SK-N-SH (cell line): ENCODE measurements at regions not wholly inside any gene's neighbourhood (a gene's known extent, or its start where the extent isn't known, plus 50 kb on each side); places are given as distances from the start of the nearest gene placed in this dataset.
A peak's percentile ranks its signal among the peaks of the same experiment; 100 is the strongest.

ENCODE experiments used
- CTCF ChIA-PET: fragments of 300-600, 350-600 bp; formaldehyde crosslinking; extraction: SDS; loops from one replicate; lab custom pipeline; 2021; lab: Yijun Ruan, JAX
- POLR2A ChIA-PET: fragments of 350-600 bp; sonication (Branson Sonifier 250); formaldehyde crosslinking; extraction: SDS; loops from one replicate; lab custom pipeline; 2020; ENCODE audit warnings: antibody characterized with exemption, inconsistent platforms; lab: Yijun Ruan, JAX
- DNase-seq: peaks from one replicate; pipeline ENCODE4 v3.0.0; 2012
- H2AFZ ChIP-seq: fragments of 200-600 bp; sonication (generic); 2 replicates; pipeline ENCODE4 v1.8.1; 2016; ENCODE audit warnings: antibody characterized with exemption, mild to moderate bottlenecking, low read depth
- H3F3A ChIP-seq: fragments of 200-600 bp; sonication (generic); replicated peaks from 2 replicates; pipeline ENCODE3; 2016; ENCODE audit warnings: antibody characterized with exemption, mild to moderate bottlenecking; ENCODE audit not compliant: insufficient read depth
- H3K27ac ChIP-seq, 2 experiments: fragments of 200-500 bp in 1 of 2; fragments of 200-600 bp in 1 of 2; sonication (Bioruptor generic) in 1 of 2; sonication (generic), shearing (Covaris generic) in 1 of 2; 2 replicates each; pipeline versions ENCODE4 v1.5.1 to v1.6.1; 2014 to 2016; ENCODE audit warnings: low read depth in 2 of 2, inconsistent platforms in 1 of 2, low read length in 1 of 2, mild to moderate bottlenecking in 1 of 2, mixed read lengths in 1 of 2
- H3K27me3 ChIP-seq: fragments of 200-600 bp; sonication (generic), shearing (Covaris generic); 2 replicates; pipeline ENCODE4 v1.6.1; 2016; ENCODE audit warnings: mixed run types; ENCODE audit not compliant: insufficient read depth
- H3K36me3 ChIP-seq, 2 experiments: fragments of 200-500 bp in 1 of 2; fragments of 200-600 bp in 1 of 2; sonication (Bioruptor generic) in 1 of 2; sonication (generic) in 1 of 2; replicated peaks in 1 of 2; 2 replicates each; pipeline versions ENCODE3 to v1.5.1; 2014 to 2016; ENCODE audit warnings: low read length in 1 of 2, mild to moderate bottlenecking in 1 of 2; ENCODE audit not compliant: insufficient read depth in 2 of 2, control insufficient read depth in 1 of 2
- H3K4me1 ChIP-seq, 2 experiments: fragments of 200-500 bp in 1 of 2; fragments of 200-600 bp in 1 of 2; sonication (Bioruptor generic) in 1 of 2; sonication (generic), shearing (Covaris generic) in 1 of 2; 2 replicates each; pipeline versions ENCODE4 v1.5.1 to v1.6.1; 2014 to 2016; ENCODE audit warnings: low read depth in 1 of 2, low read length in 1 of 2, mixed run types in 1 of 2; ENCODE audit not compliant: insufficient read depth in 2 of 2, control insufficient read depth in 1 of 2
- H3K4me2 ChIP-seq: fragments of 200-600 bp; sonication (generic), shearing (Covaris generic); 2 replicates; pipeline ENCODE4 v1.6.1; 2017; ENCODE audit warnings: mixed run types
- H3K4me3 ChIP-seq, 2 experiments: fragments of 200-500 bp in 1 of 2; fragments of 200-600 bp in 1 of 2; sonication (Bioruptor generic) in 1 of 2; sonication (generic), shearing (Covaris generic) in 1 of 2; 2 replicates each; pipeline versions ENCODE4 v1.5.1 to v1.8.1; 2014 to 2016; ENCODE audit warnings: low read depth in 2 of 2, inconsistent platforms in 1 of 2, low read length in 1 of 2, mild to moderate bottlenecking in 1 of 2, mixed read lengths in 1 of 2, moderate library complexity in 1 of 2
- H3K79me2 ChIP-seq: fragments of 200-600 bp; sonication (generic); 2 replicates; pipeline ENCODE4 v1.8.1; 2017; ENCODE audit warnings: mild to moderate bottlenecking; ENCODE audit not compliant: insufficient read depth
- H3K9ac ChIP-seq: fragments of 200-600 bp; sonication (generic); 2 replicates; pipeline ENCODE4 v1.6.1; 2017; ENCODE audit warnings: mixed run types
- H3K9me2 ChIP-seq: fragments of 200-600 bp; sonication (generic); 2 replicates; pipeline ENCODE4 v1.6.1; 2017; ENCODE audit warnings: mixed run types
- H3K9me3 ChIP-seq: fragments of 200-600 bp; sonication (generic); 2 replicates; pipeline ENCODE4 v1.6.1; 2017; ENCODE audit warnings: mixed run types, mild to moderate bottlenecking, moderate library complexity
- H4K20me1 ChIP-seq: fragments of 200-600 bp; sonication (generic); 2 replicates; pipeline ENCODE4 v1.6.1; 2017; ENCODE audit warnings: mild to moderate bottlenecking, mixed run types; ENCODE audit not compliant: insufficient read depth
- FOXM1 ChIP-seq: IDR thresholded peaks from 2 replicates; pipeline ENCODE4 v1.4.0; 2012; ENCODE audit warnings: low read depth, mild to moderate bottlenecking
- GATA2 ChIP-seq: sonication (generic); formaldehyde crosslinking; IDR thresholded peaks from 2 replicates; pipeline ENCODE4 v1.5.0; 2020; ENCODE audit warnings: mild to moderate bottlenecking, missing genetic modification reagents
- JUND ChIP-seq: IDR thresholded peaks from 2 replicates; pipeline ENCODE4 v1.4.0; 2012
- MAX ChIP-seq: IDR thresholded peaks from 2 replicates; pipeline ENCODE4 v1.4.0; 2012; ENCODE audit warnings: low read depth
- MXI1 ChIP-seq: IDR thresholded peaks from 2 replicates; pipeline ENCODE4 v1.6.1; 2012; ENCODE audit warnings: mild to moderate bottlenecking, low read depth, low read length, improper control_type of control experiment
- POLR2AphosphoS5 ChIP-seq: IDR thresholded peaks from 2 replicates; pipeline ENCODE4 v1.6.1; 2012; ENCODE audit warnings: low read depth, low read length
- RAD21 ChIP-seq: IDR thresholded peaks from 2 replicates; pipeline ENCODE4 v1.6.1; 2012; ENCODE audit warnings: mild to moderate bottlenecking, low read length
- REST ChIP-seq: IDR thresholded peaks from 2 replicates; pipeline ENCODE4 v1.6.1; 2012; ENCODE audit warnings: mild to moderate bottlenecking, low read depth, low read length, moderate library complexity
- RFX5 ChIP-seq: IDR thresholded peaks from 2 replicates; pipeline ENCODE4 v1.6.1; 2012; ENCODE audit warnings: mild to moderate bottlenecking, improper control_type of control experiment, low read length
- SIN3A ChIP-seq: IDR thresholded peaks from 2 replicates; pipeline ENCODE4 v1.6.1; 2012; ENCODE audit warnings: low read depth, mild to moderate bottlenecking, low read length, moderate library complexity, borderline replicate concordance
- YY1 ChIP-seq: IDR thresholded peaks from 2 replicates; pipeline ENCODE4 v1.4.0; 2012; ENCODE audit warnings: low read depth, mild to moderate bottlenecking
- WGBS: methylation state at CpG from one replicate; pipeline ENCODE4 v1.1.6; 2017; ENCODE audit warnings: low lambda C conversion rate; 5-methylcytosine and 5-hydroxymethylcytosine counted together
- TF ChIP-seq, protein P1 (sequence below): IDR thresholded peaks from 2 replicates; pipeline ENCODE4; 2012
- TF ChIP-seq, protein P2 (sequence below): fragments of 200-600 bp; sonication (generic); IDR thresholded peaks from 2 replicates; pipeline ENCODE4 v1.6.1; 2017; ENCODE audit warnings: antibody characterized with exemption, mild to moderate bottlenecking, moderate library complexity

- H2AFZ ChIP-seq: peak overlapping the region; percentile 15; the same call in 1 of the 2 replicates
- H3K9ac ChIP-seq: no peak overlapping the region
- ChIA-PET CTCF (no interaction called here), POLR2A (no interaction called here)
- no peaks in the 10 kb centered on the region for H3K9me2 ChIP-seq
- H3K9me3 ChIP-seq: no peaks in the 10 kb centered on the region
- H3K4me1 ChIP-seq: peaks cover 0 to 4% of the 10 kb centered on the region in 2 experiments; a peak in 1 of 4 replicates
- peak overlapping the region in 1 of 2 experiments; percentile 63; a peak in 1 of 4 replicates for H3K27ac ChIP-seq
- no peak overlapping the region for H3K4me2 ChIP-seq
- DNase-seq: no peak
- no peak overlapping the region for H3K4me3 ChIP-seq
- H4K20me1 ChIP-seq: no peaks in the 10 kb centered on the region
- H3K27me3 ChIP-seq: no peaks in the 10 kb centered on the region
- TF ChIP-seq GATA2 (CRISPR knock-in tag) (no peak), POLR2AphosphoS5 (no peak), RAD21 (no peak), FOXM1 (no peak), SIN3A (no peak), MAX (no peak), MXI1 (no peak), RFX5 (no peak), YY1 (no peak), REST (no peak), JUND (no peak)
- TF ChIP-seq, protein P1, sequence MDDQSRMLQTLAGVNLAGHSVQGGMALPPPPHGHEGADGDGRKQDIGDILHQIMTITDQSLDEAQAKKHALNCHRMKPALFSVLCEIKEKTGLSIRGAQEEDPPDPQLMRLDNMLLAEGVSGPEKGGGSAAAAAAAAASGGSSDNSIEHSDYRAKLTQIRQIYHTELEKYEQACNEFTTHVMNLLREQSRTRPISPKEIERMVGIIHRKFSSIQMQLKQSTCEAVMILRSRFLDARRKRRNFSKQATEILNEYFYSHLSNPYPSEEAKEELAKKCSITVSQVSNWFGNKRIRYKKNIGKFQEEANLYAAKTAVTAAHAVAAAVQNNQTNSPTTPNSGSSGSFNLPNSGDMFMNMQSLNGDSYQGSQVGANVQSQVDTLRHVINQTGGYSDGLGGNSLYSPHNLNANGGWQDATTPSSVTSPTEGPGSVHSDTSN: no peak
- TF ChIP-seq, protein P2, sequence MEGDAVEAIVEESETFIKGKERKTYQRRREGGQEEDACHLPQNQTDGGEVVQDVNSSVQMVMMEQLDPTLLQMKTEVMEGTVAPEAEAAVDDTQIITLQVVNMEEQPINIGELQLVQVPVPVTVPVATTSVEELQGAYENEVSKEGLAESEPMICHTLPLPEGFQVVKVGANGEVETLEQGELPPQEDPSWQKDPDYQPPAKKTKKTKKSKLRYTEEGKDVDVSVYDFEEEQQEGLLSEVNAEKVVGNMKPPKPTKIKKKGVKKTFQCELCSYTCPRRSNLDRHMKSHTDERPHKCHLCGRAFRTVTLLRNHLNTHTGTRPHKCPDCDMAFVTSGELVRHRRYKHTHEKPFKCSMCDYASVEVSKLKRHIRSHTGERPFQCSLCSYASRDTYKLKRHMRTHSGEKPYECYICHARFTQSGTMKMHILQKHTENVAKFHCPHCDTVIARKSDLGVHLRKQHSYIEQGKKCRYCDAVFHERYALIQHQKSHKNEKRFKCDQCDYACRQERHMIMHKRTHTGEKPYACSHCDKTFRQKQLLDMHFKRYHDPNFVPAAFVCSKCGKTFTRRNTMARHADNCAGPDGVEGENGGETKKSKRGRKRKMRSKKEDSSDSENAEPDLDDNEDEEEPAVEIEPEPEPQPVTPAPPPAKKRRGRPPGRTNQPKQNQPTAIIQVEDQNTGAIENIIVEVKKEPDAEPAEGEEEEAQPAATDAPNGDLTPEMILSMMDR: no peak
- 63% methylated on average over 3 of the region's 3 CpGs for whole genome bisulfite sequencing
- no peaks in the 10 kb centered on the region for H3F3A ChIP-seq
- no peaks in the 10 kb centered on the region for H3K79me2 ChIP-seq
- no peaks in the 10 kb centered on the region for H3K36me3 ChIP-seq
Observed at GRCh38 chr12:105987685-105988035, 151.1 kb downstream of the NUAK1 start.
